ENCODE measurements at regions not wholly inside any gene's neighbourhood (a gene's known extent, or its start where the extent isn't known, plus 50 kb on each side); places are given as distances from the start of the nearest gene placed in this dataset.

DNA sequence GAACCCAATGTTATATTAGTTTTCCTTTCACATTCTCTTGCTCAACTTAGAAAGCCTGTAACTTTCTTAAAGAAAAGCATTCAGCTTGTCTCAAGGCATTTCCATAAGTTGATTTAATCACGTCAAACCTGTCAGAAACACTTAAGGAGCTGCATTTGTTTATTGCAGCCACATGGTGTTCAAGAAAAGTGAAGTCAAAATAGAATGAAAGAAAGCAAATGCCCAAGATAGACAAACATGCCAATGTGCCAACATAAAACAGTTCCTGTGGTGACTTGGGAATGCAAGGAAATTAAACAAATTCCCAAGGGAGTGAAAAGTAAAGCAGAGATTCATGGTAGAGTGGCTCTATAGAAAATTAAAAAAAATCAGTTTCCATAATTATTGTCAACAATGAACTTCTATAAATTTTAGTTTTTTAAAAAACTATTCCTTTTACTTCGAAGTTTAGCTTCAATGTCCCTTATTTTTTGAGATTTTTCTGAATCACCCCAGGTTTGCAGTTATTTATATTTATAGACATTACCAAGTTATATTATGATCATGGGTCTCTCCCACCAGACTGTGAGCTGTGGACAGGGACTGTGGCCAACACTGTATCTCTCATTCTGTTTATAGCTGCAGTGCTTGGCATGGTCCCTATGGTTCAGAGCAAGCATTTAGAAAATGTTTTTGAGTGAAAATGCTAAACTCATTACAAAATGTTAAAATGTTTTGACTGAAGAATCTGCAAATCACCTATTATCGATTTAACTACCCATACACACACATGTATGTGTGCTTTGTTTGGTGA lies 887.4 kb downstream of the REEP3 start:
- H3K36me3 ChIP-seq (replicated peaks), result no peaks in the 10 kb centered on the region
- H3K27me3 ChIP-seq (replicated peaks), result no peaks in the 10 kb centered on the region
- DNase-seq, result no peak
- in situ Hi-C loops (cut with HindIII; ENCODE audit: low pct_ligation_motif_present, low sequenced_read_pairs), result no loop called here
- no peak overlapping the region for H3K27ac ChIP-seq
- TF ChIP-seq, protein P1, sequence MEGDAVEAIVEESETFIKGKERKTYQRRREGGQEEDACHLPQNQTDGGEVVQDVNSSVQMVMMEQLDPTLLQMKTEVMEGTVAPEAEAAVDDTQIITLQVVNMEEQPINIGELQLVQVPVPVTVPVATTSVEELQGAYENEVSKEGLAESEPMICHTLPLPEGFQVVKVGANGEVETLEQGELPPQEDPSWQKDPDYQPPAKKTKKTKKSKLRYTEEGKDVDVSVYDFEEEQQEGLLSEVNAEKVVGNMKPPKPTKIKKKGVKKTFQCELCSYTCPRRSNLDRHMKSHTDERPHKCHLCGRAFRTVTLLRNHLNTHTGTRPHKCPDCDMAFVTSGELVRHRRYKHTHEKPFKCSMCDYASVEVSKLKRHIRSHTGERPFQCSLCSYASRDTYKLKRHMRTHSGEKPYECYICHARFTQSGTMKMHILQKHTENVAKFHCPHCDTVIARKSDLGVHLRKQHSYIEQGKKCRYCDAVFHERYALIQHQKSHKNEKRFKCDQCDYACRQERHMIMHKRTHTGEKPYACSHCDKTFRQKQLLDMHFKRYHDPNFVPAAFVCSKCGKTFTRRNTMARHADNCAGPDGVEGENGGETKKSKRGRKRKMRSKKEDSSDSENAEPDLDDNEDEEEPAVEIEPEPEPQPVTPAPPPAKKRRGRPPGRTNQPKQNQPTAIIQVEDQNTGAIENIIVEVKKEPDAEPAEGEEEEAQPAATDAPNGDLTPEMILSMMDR (IDR thresholded peaks at IDR 0.05; ENCODE audit: low read depth, low read length, missing control alignments), result no peak
- no peak overlapping the region for H3K4me3 ChIP-seq (ENCODE audit: low read depth, low read length)

DNA sequence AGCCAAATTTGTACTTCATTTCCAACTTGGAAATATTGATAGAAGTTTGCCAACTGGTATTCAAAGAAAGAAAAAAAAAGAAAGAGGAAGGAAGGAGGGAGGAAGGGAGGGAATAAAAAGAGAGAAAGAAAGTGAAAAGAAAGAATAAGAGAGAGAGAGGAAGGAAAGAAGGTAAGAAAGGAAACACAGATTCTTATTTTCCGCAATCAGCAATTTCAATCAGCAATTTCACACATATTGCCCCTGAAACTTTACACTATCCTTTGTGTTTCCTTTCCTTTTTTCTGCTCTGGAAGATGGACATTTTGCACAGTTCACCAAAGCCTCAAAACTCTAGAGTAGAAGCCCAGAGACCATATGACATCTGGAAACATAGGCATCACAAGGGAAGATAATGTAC lies 888.1 kb downstream of the REEP3 start:
- no peak for DNase-seq
- TF ChIP-seq, protein P1 (IDR thresholded peaks at IDR 0.05; ENCODE audit: low read depth, low read length, missing control alignments), result no peak
- no peaks in the 10 kb centered on the region for H3K27me3 ChIP-seq (replicated peaks)
- H3K27ac ChIP-seq, result no peak overlapping the region
- no peaks in the 10 kb centered on the region for H3K36me3 ChIP-seq (replicated peaks)
- H3K4me3 ChIP-seq (ENCODE audit: low read depth, low read length), result no peak overlapping the region
- in situ Hi-C loops (cut with HindIII; ENCODE audit: low pct_ligation_motif_present, low sequenced_read_pairs), result no loop called here

DNA sequence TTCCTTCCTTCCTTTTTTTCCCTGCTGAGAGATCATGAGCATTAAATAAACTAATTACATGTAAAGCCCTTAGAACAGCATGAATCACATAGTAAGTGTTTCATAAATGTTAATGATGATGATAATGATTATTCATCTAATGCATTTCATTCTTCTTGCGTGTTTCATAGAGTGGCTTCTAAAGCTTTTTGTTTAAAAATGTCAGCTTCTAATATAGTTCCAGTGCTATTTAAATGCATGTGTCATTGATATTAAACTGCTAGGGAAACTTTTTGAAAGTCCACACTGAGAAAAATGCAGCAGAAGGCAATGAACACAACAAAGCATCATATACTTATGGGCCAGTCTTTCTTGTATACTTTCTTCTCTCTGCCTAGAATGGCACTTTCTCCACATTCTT lies 894.8 kb downstream of the REEP3 start:
- Histone ChIP-seq H3K36me3 (replicated peaks) (no peaks in the 10 kb centered on the region), H3K4me3 (ENCODE audit: low read depth, low read length) (no peak overlapping the region), H3K27ac (no peak overlapping the region), H3K27me3 (replicated peaks) (no peaks in the 10 kb centered on the region)
- TF ChIP-seq, protein P1 (IDR thresholded peaks at IDR 0.05; ENCODE audit: low read depth, low read length, missing control alignments), result no peak
- in situ Hi-C loops (cut with HindIII; ENCODE audit: low pct_ligation_motif_present, low sequenced_read_pairs), result no loop called here
- no peak for DNase-seq

DNA sequence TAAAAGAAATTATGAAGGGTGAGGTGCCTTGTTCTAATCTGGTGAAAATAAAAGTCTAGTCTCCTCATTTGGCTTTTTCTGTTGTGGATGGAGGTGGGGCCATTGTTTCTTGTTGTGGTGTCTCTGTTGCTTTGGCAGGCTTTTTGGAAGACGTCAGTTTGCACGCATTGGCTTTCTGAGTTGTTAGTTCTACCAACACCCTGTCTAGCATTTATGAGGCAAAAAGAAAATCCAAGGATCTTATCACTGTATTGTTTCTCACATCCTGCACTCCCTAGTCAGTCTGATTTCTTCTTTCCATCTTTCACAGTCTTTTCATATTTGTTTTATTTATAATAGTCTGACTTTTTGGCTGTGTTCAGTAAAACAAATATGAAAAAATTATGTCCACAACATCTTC lies 898.3 kb downstream of the REEP3 start:
- no peak for DNase-seq
- Histone ChIP-seq H3K36me3 (replicated peaks) (no peaks in the 10 kb centered on the region), H3K27ac (no peak overlapping the region), H3K27me3 (replicated peaks) (no peaks in the 10 kb centered on the region), H3K4me3 (ENCODE audit: low read depth, low read length) (no peak overlapping the region)
- in situ Hi-C loops (cut with HindIII; ENCODE audit: low pct_ligation_motif_present, low sequenced_read_pairs), result no loop called here
- TF ChIP-seq, protein P1 (IDR thresholded peaks at IDR 0.05; ENCODE audit: low read depth, low read length, missing control alignments), result no peak

DNA sequence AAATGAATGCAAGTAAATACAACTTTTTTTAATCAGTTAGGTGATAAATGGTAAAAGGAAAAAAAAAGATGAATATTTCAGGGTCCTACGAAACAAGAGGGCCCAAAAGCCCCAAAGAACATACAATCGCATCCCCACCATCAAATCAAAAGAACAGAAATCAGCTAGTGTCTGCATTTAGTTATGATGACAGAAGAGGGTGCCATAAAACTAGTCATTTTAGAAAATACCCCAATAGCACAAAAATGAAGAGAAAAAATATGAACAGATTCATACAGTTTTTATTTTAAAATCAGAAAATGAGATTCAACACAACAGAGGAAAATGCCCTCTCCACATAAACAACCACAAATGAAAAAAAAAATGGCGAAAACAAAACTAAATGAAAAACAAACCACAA lies 905.5 kb downstream of the REEP3 start:
- in situ Hi-C loops (cut with HindIII; ENCODE audit: low pct_ligation_motif_present, low sequenced_read_pairs), result no loop called here
- H3K36me3 ChIP-seq (replicated peaks), result no peaks in the 10 kb centered on the region
- no peak for DNase-seq
- H3K27me3 ChIP-seq (replicated peaks), result no peaks in the 10 kb centered on the region
- TF ChIP-seq, protein P1 (IDR thresholded peaks at IDR 0.05; ENCODE audit: low read depth, low read length, missing control alignments), result no peak
- no peak overlapping the region for H3K4me3 ChIP-seq (ENCODE audit: low read depth, low read length)
- H3K27ac ChIP-seq, result no peak overlapping the region
